ENCODE measurements at regions not wholly inside any gene's neighbourhood (a gene's known extent, or its start where the extent isn't known, plus 50 kb on each side); places are given as distances from the start of the nearest gene placed in this dataset.
"Not testable (repeated sequence)": the region's sequence is repeated elsewhere in the genome, so short reads cannot be mapped to it uniquely, and the experiment has no call there.

DNA sequence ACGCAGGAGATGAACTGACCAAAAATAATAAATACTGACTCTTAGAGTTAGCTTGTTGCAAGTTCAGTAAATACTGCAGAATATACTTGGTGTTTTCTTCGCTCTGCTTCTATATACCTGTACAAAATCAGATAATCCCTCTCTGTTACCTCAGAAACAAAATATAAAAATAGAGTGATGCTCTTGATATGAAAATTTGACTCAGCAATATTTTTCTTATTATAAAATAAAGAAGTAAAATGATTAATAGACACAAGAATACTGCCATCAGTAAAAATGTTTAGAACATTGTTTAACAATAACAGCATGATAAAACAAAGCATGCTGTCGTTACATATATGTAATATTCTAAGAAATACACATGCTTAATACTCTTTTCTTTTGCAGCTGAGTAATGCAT is 1366.9 kb upstream of the EYS start:
- Mint-ChIP-seq H3K4me3 (no peak overlapping the region), H3K27ac (no peak overlapping the region), H3K4me1 (peaks cover 0 to 1% (median 0%) of the 10 kb centered on the region in 3 donors), H3K9me3 (no peaks in the 10 kb centered on the region), H3K27me3 (no peaks in the 10 kb centered on the region), H3K36me3 (no peaks in the 10 kb centered on the region)

DNA sequence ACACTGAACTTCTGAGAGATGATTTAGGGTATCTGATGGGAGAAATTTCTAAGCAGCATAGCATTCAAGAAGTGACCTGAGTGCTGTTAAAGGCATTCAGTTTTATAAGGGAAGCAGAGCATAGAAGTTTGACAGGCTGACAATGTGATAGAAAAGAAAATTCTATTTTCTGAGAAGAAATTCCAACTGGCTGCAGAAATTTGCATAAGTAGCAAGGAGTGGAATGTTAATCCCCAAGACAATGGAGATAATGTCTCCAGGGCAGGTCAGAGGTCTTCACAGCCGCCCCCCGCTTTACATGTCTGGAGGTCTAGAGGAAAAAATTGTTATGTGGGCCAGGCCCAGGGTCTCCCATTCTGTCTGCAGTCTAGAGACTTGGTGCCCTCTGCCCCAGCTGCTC is 1361.8 kb upstream of the EYS start:
- peaks cover 0 to 1% (median 0%) of the 10 kb centered on the region in 3 donors for H3K4me1 Mint-ChIP-seq
- no peaks in the 10 kb centered on the region for H3K36me3 Mint-ChIP-seq
- no peaks in the 10 kb centered on the region for H3K27me3 Mint-ChIP-seq
- H3K9me3 Mint-ChIP-seq = peaks cover 1 to 7% (median 3%) of the 10 kb centered on the region in 3 donors
- H3K4me3 Mint-ChIP-seq = no peak overlapping the region
- no peak overlapping the region for H3K27ac Mint-ChIP-seq

DNA sequence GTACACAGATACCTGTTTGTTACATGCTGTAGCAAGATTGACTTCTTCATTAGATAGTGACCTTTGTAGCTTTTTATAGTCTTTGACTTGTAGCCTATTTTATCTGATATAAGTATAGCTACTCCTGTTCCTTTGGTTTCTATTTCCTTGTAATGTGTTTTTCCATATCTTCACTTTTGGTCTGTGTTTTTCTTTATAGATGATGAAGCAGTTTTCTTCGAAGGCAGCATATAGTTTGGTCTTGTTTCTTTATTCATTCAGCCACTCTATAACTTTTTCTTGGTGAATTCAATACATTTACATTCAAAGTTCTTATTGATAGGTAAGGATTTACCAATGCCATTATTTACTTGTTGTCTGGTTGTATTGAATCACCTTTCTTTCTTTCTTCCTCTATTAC is 1357.3 kb upstream of the EYS start:
- H3K27ac Mint-ChIP-seq = no peak overlapping the region
- H3K9me3 Mint-ChIP-seq = peaks cover 1 to 10% (median 7%) of the 10 kb centered on the region in 3 donors
- no peaks in the 10 kb centered on the region for H3K36me3 Mint-ChIP-seq
- H3K4me3 Mint-ChIP-seq = no peak overlapping the region
- no peaks in the 10 kb centered on the region for H3K27me3 Mint-ChIP-seq
- H3K4me1 Mint-ChIP-seq = no peaks in the 10 kb centered on the region

DNA sequence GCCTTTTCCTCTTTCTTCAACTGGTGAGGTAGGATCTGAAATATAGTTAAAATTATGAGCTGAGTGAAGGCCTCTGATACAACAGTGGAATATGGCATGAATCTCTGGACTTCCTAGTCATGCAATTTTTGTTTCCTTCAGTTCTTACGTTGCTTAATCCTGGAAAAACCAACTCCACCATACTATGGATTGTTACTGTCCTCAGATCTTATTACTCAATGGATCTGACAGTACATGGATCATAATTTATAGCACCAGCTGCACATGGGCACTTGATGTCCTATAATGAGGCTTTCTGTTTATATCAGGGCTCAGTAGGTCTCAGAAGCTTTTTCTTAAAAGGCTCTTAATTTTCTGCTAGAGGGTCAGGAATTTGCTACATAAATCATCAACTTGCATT is 1341.0 kb upstream of the EYS start:
- Mint-ChIP-seq H3K4me1 (no peaks in the 10 kb centered on the region), H3K27ac (no peak overlapping the region), H3K4me3 (no peak overlapping the region), H3K9me3 (peaks cover 0 to 21% (median 1%) of the 10 kb centered on the region in 3 donors), H3K27me3 (no peaks in the 10 kb centered on the region), H3K36me3 (peaks cover 2% of the 10 kb centered on the region)

DNA sequence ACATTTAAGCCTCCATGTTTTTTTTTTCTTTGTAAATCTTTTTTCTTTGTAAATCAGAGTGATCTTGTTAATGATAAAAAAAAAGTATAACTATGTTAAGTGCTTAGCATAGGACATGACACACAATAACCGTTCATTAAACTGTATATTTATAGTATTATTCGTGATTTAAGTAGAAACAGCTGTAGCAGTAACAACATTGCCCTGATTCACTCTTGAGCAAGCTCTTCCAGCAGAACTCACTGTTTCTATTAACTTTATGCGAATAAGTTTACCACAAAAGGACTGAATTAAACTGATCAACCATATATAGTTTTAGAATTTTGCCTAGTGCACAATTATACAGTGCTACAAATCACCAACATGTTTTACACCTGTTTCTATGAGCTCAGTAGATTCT is 1338.0 kb upstream of the EYS start:
- Mint-ChIP-seq H3K27me3 (no peaks in the 10 kb centered on the region), H3K9me3 (peaks cover 0 to 17% (median 1%) of the 10 kb centered on the region in 3 donors), H3K4me1 (no peaks in the 10 kb centered on the region), H3K36me3 (peaks cover 2% of the 10 kb centered on the region), H3K27ac (no peak overlapping the region), H3K4me3 (no peak overlapping the region)

DNA sequence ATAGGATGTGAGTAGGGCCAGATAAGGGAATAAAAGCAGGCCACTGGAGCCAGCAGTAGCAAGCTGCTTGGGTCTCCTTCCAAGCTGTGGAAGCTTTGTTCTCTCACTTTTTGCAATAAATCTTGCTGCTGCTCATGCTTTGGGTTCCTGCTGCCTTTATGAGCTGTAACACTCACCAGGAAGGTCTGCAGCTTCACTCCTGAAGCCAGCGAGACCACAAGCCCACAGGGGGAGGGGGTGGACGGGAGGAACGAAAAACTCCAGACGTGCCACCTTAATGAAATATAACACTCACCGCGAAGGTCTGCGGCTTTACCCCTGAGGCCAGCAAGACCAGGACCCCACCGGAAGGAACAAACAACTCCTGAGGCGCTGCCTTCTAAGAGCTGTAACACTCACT is 1324.4 kb upstream of the EYS start:
- H3K36me3 Mint-ChIP-seq = no peaks in the 10 kb centered on the region
- no peaks in the 10 kb centered on the region for H3K27me3 Mint-ChIP-seq
- no peaks in the 10 kb centered on the region for H3K4me1 Mint-ChIP-seq
- H3K27ac Mint-ChIP-seq = no peak overlapping the region
- no peak overlapping the region for H3K4me3 Mint-ChIP-seq
- H3K9me3 Mint-ChIP-seq = peaks cover 5 to 10% (median 5%) of the 10 kb centered on the region in 3 donors

DNA sequence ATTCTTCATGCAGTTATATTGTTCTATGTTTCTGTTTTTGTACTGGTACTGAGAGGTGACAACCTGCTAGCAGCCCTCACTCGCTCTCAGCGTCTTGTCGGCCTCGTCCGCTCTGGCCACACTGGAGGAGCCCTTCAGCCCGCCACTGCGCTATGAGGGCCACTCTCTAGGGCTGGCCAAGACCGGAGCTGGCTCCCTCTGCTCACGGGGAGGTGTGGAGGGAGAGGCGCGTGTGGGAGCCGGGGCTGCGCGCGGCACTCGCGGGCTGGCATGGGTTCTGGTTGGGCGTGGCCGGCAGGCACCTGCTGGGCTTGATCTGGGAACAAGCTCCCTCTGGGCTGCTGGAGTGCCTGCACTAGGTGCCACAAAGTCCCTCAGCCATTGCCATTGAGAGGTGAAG is 1323.8 kb upstream of the EYS start:
- Mint-ChIP-seq H3K27ac (no peak overlapping the region), H3K4me3 (no peak overlapping the region), H3K27me3 (no peaks in the 10 kb centered on the region), H3K9me3 (peaks cover 5 to 10% (median 5%) of the 10 kb centered on the region in 3 donors), H3K36me3 (no peaks in the 10 kb centered on the region), H3K4me1 (no peaks in the 10 kb centered on the region)

DNA sequence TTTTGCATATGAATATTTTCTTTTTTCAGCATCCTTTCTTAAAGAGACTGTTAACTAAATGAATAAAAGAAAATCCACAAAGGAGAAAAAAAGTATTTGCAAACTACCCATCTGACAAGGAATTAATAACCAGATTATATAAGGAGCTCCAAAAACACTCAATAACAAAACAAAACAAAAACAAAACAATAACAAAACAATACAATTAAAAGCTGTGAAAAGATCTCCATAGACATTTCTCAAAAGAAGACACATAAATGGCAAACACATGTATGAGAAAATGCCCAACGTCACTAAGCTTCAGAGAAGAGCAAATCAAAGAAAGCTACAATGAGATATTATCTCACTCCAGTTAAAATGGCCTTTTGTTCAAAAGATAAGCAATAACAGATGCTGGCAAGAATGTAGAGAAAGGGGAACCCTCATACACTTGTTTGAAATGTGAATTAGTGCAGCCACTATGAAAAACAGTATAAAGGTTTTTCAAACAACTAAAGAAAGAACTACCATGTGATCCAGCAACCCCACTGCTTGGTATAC is 1310.0 kb upstream of the EYS start:
- Mint-ChIP-seq H3K9me3 (peaks cover 0 to 8% (median 0%) of the 10 kb centered on the region in 3 donors), H3K27ac (no peak overlapping the region), H3K4me3 (no peak overlapping the region), H3K27me3 (no peaks in the 10 kb centered on the region), H3K4me1 (no peaks in the 10 kb centered on the region), H3K36me3 (no peaks in the 10 kb centered on the region)

DNA sequence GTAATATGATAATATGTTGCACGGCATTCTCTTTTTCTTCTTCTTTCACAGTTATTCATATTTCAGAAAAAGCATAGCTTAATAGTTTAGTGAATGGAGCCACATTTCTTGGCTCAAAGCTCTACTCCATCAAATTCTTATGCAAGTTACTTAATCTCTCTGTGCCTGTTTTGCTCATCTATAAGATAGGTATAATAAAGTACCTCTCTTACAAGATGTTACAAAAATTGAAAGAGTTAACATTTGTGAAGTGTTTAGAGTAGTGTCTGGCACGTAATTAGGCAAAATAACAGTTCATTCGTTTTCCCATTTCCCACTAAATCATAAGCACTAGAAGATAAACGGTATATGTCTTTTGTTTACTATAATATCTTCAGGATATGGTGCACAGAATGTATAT is 1304.4 kb upstream of the EYS start:
- no peaks in the 10 kb centered on the region for H3K4me1 Mint-ChIP-seq
- H3K27me3 Mint-ChIP-seq = no peaks in the 10 kb centered on the region
- peaks cover 0 to 28% (median 0%) of the 10 kb centered on the region in 3 donors for H3K9me3 Mint-ChIP-seq
- H3K36me3 Mint-ChIP-seq = no peaks in the 10 kb centered on the region
- H3K27ac Mint-ChIP-seq = peak overlapping the region in 1 of 3 donors; percentile 46
- no peak overlapping the region for H3K4me3 Mint-ChIP-seq

DNA sequence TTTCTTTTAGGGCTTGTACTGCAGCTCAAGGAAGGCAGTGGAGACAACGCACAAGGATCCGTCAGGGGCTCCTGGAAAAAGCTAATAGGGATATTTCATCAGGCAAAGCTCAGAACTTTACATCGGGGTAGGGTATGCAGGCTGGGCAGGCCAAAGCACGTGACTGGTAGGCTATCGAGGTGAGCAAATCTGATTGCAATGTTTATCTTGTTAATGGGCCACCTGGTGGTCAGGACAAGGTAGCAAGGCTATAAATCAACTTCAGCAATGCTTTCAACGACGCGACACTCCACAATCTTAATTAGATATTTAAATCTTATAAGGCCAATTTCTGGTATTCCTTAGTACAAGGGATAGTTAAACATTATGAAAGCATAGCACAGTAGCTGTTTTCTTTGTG is 1302.8 kb upstream of the EYS start:
- no peaks in the 10 kb centered on the region for H3K27me3 Mint-ChIP-seq
- no peaks in the 10 kb centered on the region for H3K4me1 Mint-ChIP-seq
- no peak overlapping the region for H3K4me3 Mint-ChIP-seq
- no peak overlapping the region for H3K27ac Mint-ChIP-seq
- H3K9me3 Mint-ChIP-seq = peaks cover 0 to 21% (median 0%) of the 10 kb centered on the region in 3 donors
- H3K36me3 Mint-ChIP-seq = no peaks in the 10 kb centered on the region

DNA sequence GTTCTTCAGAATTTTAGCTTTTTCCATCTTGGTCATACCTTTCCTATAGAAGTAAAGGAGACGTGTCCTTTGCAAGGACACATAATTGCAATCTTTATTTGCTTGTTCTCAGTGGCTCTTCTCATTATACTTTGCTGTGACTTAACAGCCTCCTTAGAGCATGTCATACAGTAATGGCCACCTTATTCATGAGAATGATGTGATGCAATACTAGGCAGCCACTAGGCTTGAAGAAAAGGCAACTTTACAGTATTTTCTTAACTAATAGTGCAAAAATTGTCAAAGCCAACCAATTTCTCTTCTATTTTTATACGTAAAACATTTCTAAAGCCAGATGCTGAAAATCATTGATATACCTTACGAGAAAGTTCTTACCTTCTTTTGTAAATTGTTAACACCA is 1296.8 kb upstream of the EYS start:
- no peak overlapping the region for H3K4me3 Mint-ChIP-seq
- H3K36me3 Mint-ChIP-seq = no peaks in the 10 kb centered on the region
- H3K9me3 Mint-ChIP-seq = peaks cover 0 to 14% (median 0%) of the 10 kb centered on the region in 3 donors
- no peak overlapping the region for H3K27ac Mint-ChIP-seq
- no peaks in the 10 kb centered on the region for H3K27me3 Mint-ChIP-seq
- no peaks in the 10 kb centered on the region for H3K4me1 Mint-ChIP-seq

DNA sequence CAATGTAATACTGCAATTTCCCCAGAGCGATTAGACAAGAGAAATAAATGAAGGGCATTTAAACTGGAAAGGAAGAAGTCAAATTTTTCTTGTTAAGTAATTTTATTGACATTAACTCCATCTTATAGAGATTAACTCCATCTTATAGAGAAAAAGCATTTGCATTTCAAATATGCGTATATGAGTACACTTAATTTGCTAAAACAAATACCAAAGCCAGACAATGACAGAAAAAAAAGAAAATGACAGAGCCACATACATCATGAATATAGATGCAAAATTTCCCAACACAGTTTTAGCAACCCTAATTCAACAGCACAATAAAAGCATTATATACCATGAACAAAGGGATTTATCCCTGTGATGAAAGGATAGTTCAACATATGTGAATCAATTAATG is 1293.1 kb upstream of the EYS start:
- Mint-ChIP-seq H3K36me3 (no peaks in the 10 kb centered on the region), H3K27me3 (no peaks in the 10 kb centered on the region), H3K4me1 (no peaks in the 10 kb centered on the region), H3K4me3 (peak overlapping the region in 1 of 4 donors; percentile 50), H3K9me3 (peaks cover 0 to 4% (median 0%) of the 10 kb centered on the region in 3 donors), H3K27ac (no peak overlapping the region)

DNA sequence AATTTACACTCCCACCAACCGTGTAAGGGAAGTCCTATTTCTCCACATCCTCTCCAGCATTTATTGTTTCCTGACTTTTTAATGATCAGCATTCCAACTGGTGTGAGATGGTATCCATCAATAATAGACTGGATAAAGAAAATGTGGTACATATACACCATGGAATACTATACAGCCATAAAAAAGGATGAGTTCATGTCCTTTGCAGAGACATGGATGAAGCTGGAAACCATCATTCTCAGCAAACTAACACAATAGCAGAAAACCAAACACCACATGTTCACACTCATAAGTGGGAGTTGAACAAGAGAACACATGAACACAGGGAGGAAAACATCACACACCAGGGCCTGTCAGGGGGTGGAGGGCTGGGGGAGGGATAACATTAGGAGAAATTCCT is 1290.6 kb upstream of the EYS start:
- H3K27me3 Mint-ChIP-seq, H3K4me1 Mint-ChIP-seq, H3K36me3 Mint-ChIP-seq, H3K27ac Mint-ChIP-seq, H3K4me3 Mint-ChIP-seq, H3K9me3 Mint-ChIP-seq: not testable (repeated sequence)

DNA sequence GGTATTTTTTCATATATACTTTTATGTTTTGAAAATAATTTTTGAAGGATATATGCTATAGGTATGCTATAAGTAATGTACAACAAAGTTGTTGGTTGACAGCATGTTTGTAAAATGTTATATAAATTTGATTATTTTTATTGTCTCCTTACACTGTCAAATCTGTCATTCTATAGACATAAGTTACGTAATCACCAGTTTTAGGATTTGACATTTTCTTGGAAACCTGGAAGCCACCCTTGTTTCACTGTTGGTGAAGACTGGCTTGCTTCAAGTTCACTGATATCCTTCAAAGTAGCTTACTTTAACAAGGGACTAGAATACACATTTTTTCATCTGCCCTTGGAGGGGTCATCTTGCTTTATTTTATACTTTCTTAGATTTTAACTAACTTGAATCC is 1288.6 kb upstream of the EYS start:
- H3K36me3 Mint-ChIP-seq = no peaks in the 10 kb centered on the region
- H3K9me3 Mint-ChIP-seq = peaks cover 3 to 7% (median 4%) of the 10 kb centered on the region in 3 donors
- H3K27me3 Mint-ChIP-seq = no peaks in the 10 kb centered on the region

DNA sequence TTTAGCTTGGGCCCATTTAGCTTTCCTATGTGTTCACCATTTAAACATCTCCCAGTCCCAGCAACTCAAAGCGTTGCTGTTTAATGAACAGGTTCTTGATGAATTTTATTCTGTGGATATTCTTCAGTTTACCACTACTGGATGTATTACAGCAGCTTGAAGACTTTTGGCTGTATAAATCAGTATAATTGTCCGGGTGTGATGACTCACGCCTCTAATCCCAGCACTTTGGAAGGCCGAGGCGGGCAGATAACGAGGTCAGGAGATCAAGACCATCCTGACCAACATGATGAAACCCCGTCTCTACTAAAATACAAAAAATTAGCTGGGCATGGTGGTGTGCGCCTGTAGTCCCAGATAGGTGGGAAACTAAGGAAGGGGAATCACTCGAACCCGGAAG is 1286.7 kb upstream of the EYS start:
- not testable (repeated sequence) for H3K36me3 Mint-ChIP-seq, H3K27ac Mint-ChIP-seq, H3K4me1 Mint-ChIP-seq, H3K27me3 Mint-ChIP-seq, H3K4me3 Mint-ChIP-seq, H3K9me3 Mint-ChIP-seq

More for the DNA sequence above, 1288.6 kb upstream of the EYS start:
- Mint-ChIP-seq H3K4me3 (no peak overlapping the region), H3K27ac (no peak overlapping the region), H3K4me1 (no peaks in the 10 kb centered on the region)

DNA sequence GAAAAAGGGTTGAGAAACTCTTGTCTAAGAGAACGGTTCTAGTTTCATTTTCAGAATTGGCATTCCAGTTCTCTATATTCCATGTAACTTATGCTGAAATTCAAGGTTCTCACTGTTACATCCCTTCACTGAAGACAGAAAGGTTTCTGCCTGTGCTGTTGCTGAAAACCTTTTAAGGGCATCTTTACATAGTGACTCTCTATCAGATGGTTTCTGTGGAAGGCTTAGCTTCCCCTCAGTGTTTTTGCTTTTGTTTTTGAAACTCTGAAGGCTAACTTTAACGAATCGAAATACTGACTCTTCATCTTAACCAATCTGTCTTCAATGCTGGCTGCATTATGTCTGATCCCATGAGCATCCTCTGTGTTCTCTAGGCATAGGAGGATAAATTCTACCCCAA is 1286.2 kb upstream of the EYS start:
- no peaks in the 10 kb centered on the region for H3K36me3 Mint-ChIP-seq
- H3K27me3 Mint-ChIP-seq = no peaks in the 10 kb centered on the region
- H3K4me1 Mint-ChIP-seq = no peaks in the 10 kb centered on the region

DNA sequence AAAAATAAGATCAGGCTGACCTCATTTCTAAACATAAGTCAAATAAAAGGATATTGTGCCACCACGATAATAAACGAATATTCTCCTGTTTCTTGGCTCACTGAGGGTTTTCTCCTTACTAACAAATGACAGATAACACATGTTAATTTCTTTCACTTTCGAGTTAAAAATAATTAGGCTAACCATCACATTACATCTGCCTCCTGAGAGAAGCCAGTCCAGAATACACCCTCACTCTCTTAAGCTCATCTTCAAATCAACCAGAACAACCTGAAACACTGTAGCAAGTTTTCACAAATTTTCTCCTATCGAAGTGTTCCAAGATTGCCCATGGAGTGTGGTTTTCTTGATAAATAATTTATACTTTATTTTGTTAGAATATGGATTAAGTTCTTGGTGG is 1285.6 kb upstream of the EYS start:
- no peaks in the 10 kb centered on the region for H3K36me3 Mint-ChIP-seq
- peaks cover 4 to 8% (median 7%) of the 10 kb centered on the region in 3 donors for H3K9me3 Mint-ChIP-seq
- no peak overlapping the region for H3K4me3 Mint-ChIP-seq
- H3K4me1 Mint-ChIP-seq = no peaks in the 10 kb centered on the region
- no peak overlapping the region for H3K27ac Mint-ChIP-seq
- no peaks in the 10 kb centered on the region for H3K27me3 Mint-ChIP-seq

More for the DNA sequence above, 1286.2 kb upstream of the EYS start:
- Mint-ChIP-seq H3K9me3 (peaks cover 4 to 7% (median 5%) of the 10 kb centered on the region in 3 donors), H3K4me3 (no peak overlapping the region), H3K27ac (no peak overlapping the region)
